ENCODE measurements at regions not wholly inside any gene's neighbourhood (a gene's known extent, or its start where the extent isn't known, plus 50 kb on each side); places are given as distances from the start of the nearest gene placed in this dataset.

DNA sequence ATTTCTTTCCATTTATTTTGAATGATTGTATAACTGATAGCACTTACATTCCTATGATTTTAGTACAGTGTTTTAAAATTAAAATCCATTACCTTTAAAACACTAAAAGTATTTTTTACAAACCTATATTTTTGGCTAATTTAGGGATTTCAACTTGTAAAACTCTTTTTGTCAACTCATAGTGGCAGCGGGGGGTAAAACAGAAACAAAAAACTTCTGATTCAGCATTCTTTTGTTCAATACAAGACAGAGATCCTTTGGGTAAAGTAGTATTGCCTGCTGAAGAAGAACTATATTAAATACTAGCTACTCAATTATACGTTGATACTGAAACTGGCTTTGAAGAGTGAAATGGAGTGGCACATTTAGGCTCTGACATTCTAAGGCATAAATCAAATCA is 437.4 kb upstream of the CDH19 start:
- H3K4me1 ChIP-seq (ENCODE audit: control insufficient read depth, insufficient read depth, low read length), result peaks cover 10% of the 10 kb centered on the region
- H3K9ac ChIP-seq (ENCODE audit: low read depth, low read length), result no peak overlapping the region
- no peaks in the 10 kb centered on the region for H3K27me3 ChIP-seq (ENCODE audit: control insufficient read depth, insufficient read depth, low read length)
- no peak overlapping the region for H3K4me3 ChIP-seq (ENCODE audit: low read depth, low read length)
- H3K36me3 ChIP-seq (ENCODE audit: control insufficient read depth, insufficient read depth, low read length), result no peaks in the 10 kb centered on the region
- H3K27ac ChIP-seq (ENCODE audit: low read depth, low read length), result no peak overlapping the region
- no peaks in the 10 kb centered on the region for H3K9me3 ChIP-seq (ENCODE audit: control insufficient read depth, insufficient read depth, low read length)

DNA sequence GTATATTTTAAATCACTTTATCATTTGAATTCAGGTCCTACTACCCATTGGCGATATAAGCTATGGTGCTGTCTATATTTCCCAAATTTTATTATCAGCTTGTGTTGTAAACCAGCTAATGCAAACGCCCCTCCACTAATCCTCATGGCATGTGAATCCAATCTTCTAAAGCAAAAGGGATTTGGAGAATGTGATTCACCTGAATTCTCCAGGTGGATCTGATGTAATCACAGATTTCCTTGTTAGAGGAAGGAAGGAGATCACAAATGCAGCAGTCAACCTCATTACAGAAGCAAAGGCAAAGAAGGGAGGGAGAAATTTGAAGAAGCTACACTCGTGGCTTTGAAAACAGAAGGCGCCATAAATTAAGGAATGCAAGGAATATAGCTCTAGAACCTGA is 431.1 kb upstream of the CDH19 start:
- Histone ChIP-seq H3K27me3 (ENCODE audit: control insufficient read depth, insufficient read depth, low read length) (no peaks in the 10 kb centered on the region), H3K9ac (ENCODE audit: low read depth, low read length) (no peak overlapping the region; the same call in 1 of the 2 replicates), H3K4me1 (ENCODE audit: control insufficient read depth, insufficient read depth, low read length) (peaks cover 6% of the 10 kb centered on the region; the same call in 1 of the 2 replicates)

DNA sequence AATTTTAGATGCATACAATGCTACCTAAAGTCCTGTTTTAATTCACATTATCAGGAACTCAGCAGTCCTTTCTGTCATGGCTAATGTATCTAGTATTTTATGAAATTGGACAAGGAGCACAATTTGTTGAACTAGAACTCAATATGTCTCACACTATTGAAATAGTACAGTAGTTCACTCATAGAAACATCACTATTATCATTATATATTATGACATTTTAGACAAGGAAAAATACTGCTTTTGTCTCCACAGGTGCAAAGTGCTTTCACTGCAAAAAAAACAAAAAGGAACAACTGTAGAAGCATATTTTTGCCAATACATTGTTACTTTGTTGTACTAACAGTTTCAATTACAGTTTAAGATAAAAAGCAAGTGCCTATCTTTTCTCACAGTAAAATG is 419.2 kb upstream of the CDH19 start:
- Histone ChIP-seq H3K27me3 (ENCODE audit: control insufficient read depth, insufficient read depth, low read length) (no peaks in the 10 kb centered on the region), H3K4me3 (ENCODE audit: low read depth, low read length) (no peak overlapping the region), H3K9ac (ENCODE audit: low read depth, low read length) (no peak overlapping the region), H3K9me3 (ENCODE audit: control insufficient read depth, insufficient read depth, low read length) (no peaks in the 10 kb centered on the region), H3K36me3 (ENCODE audit: control insufficient read depth, insufficient read depth, low read length) (no peaks in the 10 kb centered on the region), H3K27ac (ENCODE audit: low read depth, low read length) (no peak overlapping the region), H3K4me1 (ENCODE audit: control insufficient read depth, insufficient read depth, low read length) (peaks cover 7% of the 10 kb centered on the region)

More for the DNA sequence above, 431.1 kb upstream of the CDH19 start:
- Histone ChIP-seq H3K4me3 (ENCODE audit: low read depth, low read length) (no peak overlapping the region), H3K27ac (ENCODE audit: low read depth, low read length) (no peak overlapping the region), H3K9me3 (ENCODE audit: control insufficient read depth, insufficient read depth, low read length) (no peaks in the 10 kb centered on the region), H3K36me3 (ENCODE audit: control insufficient read depth, insufficient read depth, low read length) (no peaks in the 10 kb centered on the region)

DNA sequence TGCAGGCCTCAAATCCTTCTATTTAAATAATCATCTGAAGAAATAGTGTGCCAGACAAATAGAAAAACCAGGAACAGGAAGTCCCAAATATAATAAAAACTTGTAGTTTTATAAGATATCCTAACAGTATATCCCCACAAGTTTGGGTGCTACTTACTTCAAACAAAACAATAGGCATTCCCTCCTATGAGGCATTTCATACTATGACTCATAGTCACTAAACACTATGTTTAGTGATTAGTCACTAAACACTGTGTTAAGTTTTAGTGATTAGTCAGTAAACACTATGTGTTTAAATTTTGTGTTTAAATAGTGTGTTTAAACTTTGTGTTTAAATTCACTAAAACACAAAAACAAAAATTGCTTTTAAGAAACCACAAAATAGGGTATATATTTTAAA is 407.0 kb upstream of the CDH19 start:
- Histone ChIP-seq H3K9ac (ENCODE audit: low read depth, low read length) (no peak overlapping the region), H3K9me3 (ENCODE audit: control insufficient read depth, insufficient read depth, low read length) (no peaks in the 10 kb centered on the region), H3K27me3 (ENCODE audit: control insufficient read depth, insufficient read depth, low read length) (no peaks in the 10 kb centered on the region), H3K27ac (ENCODE audit: low read depth, low read length) (no peak overlapping the region), H3K4me1 (ENCODE audit: control insufficient read depth, insufficient read depth, low read length) (no peaks in the 10 kb centered on the region), H3K36me3 (ENCODE audit: control insufficient read depth, insufficient read depth, low read length) (no peaks in the 10 kb centered on the region), H3K4me3 (ENCODE audit: low read depth, low read length) (no peak overlapping the region)

DNA sequence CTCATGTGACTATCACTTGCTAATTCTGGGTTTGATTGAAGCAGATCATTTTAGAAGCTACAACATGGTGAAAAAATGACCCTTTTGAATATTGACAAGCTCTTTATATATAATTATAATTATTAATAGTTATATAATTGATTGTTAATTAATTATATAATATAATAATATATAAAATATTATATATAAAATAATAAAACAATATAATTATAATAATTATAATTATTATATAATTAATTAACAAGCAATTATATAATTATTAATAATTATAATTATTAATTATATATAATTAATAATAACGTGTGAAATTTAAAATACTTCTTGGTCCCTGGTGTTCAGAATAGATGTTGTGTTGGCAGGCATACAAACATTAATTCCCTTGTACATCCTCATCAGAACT is 404.1 kb upstream of the CDH19 start:
- H3K27me3 ChIP-seq (ENCODE audit: control insufficient read depth, insufficient read depth, low read length), result no peaks in the 10 kb centered on the region
- no peaks in the 10 kb centered on the region for H3K9me3 ChIP-seq (ENCODE audit: control insufficient read depth, insufficient read depth, low read length)
- no peak overlapping the region for H3K9ac ChIP-seq (ENCODE audit: low read depth, low read length)
- H3K4me1 ChIP-seq (ENCODE audit: control insufficient read depth, insufficient read depth, low read length), result no peaks in the 10 kb centered on the region
- H3K27ac ChIP-seq (ENCODE audit: low read depth, low read length), result no peak overlapping the region
- H3K36me3 ChIP-seq (ENCODE audit: control insufficient read depth, insufficient read depth, low read length), result no peaks in the 10 kb centered on the region
- H3K4me3 ChIP-seq (ENCODE audit: low read depth, low read length), result no peak overlapping the region

DNA sequence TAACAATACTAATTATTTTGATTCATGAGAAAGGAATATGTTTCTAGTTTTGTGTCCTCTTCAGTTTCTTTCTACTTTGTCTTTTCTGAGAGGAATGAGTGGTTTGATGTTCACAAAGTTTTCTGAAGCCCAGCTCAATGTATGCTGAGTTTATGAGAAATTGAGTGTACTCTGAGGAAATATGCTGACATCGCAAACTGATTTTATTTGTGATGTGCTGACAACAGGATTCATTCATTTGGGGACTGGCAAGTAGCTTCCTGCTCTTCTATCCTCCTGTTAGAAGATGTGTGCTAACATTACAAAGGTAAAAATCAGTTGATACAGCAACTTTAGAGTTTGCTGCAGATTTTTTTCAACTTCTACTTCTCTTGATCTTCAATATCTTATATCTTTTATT is 403.2 kb upstream of the CDH19 start:
- no peak overlapping the region for H3K4me3 ChIP-seq (ENCODE audit: low read depth, low read length)
- no peaks in the 10 kb centered on the region for H3K27me3 ChIP-seq (ENCODE audit: control insufficient read depth, insufficient read depth, low read length)
- H3K27ac ChIP-seq (ENCODE audit: low read depth, low read length), result no peak overlapping the region
- H3K36me3 ChIP-seq (ENCODE audit: control insufficient read depth, insufficient read depth, low read length), result no peaks in the 10 kb centered on the region
- H3K4me1 ChIP-seq (ENCODE audit: control insufficient read depth, insufficient read depth, low read length), result no peaks in the 10 kb centered on the region
- H3K9me3 ChIP-seq (ENCODE audit: control insufficient read depth, insufficient read depth, low read length), result no peaks in the 10 kb centered on the region
- no peak overlapping the region for H3K9ac ChIP-seq (ENCODE audit: low read depth, low read length)

DNA sequence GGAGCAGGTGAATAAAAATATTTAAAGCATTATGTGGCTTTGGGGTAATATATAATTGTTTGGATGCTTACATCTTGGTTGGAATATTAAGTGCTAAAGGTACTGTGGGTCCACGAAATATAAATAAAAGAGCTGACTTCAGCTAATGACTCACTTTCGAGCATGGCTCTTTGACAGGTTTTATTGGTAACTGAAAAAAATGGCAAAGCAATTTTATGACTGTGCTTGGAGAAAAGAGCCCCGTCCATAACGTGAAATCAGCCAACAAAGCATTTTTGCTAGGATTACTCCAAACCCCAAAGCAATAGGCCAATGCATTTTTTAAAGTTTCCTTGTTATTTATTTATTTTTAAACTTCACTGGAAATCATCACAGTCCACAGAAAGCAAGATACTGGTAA is 397.2 kb upstream of the CDH19 start:
- H3K9me3 ChIP-seq (ENCODE audit: control insufficient read depth, insufficient read depth, low read length), result no peaks in the 10 kb centered on the region
- no peaks in the 10 kb centered on the region for H3K4me1 ChIP-seq (ENCODE audit: control insufficient read depth, insufficient read depth, low read length)
- H3K36me3 ChIP-seq (ENCODE audit: control insufficient read depth, insufficient read depth, low read length), result no peaks in the 10 kb centered on the region
- no peak overlapping the region for H3K4me3 ChIP-seq (ENCODE audit: low read depth, low read length)
- H3K27ac ChIP-seq (ENCODE audit: low read depth, low read length), result no peak overlapping the region
- no peak overlapping the region for H3K9ac ChIP-seq (ENCODE audit: low read depth, low read length)
- H3K27me3 ChIP-seq (ENCODE audit: control insufficient read depth, insufficient read depth, low read length), result no peaks in the 10 kb centered on the region

DNA sequence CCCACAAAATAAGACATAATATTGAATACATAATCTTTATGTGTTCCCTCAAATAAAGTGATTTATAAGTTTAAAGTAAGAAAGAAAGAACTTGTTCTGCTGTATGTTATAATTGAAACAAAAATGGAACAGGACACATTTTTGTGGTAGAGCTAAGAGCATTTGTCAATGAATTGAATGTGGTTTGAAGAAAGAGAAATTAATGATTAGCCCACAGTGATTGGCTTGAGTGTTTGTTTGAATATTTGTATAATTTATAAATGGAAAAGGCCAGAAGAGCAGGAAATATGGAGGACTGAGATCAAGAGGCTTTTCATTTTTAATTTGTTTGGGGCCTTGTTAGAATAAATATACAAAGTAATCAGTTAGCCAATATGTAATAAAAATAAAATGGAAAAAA is 395.1 kb upstream of the CDH19 start:
- Histone ChIP-seq H3K27me3 (ENCODE audit: control insufficient read depth, insufficient read depth, low read length) (no peaks in the 10 kb centered on the region), H3K9ac (ENCODE audit: low read depth, low read length) (no peak overlapping the region)

DNA sequence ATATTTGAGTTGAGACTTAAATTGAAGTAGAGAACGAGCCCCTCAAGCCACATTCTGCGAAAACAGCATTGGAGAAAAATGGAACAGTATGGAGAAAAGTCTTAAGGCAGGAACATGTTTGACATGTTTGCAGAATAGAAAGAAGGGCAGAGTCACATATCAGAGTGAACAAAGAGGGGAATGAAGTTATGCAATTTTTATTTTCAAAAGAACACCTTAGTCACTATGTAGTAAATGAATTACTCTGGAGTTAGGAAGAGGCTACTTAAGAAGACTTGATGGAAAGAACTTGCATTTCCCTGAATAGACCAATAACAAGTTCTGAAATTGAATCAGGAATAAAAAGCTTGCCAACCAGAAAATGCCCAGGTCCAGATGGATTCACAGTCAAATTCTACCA is 391.4 kb upstream of the CDH19 start:
- H3K9ac ChIP-seq (ENCODE audit: low read depth, low read length), result no peak overlapping the region
- H3K9me3 ChIP-seq (ENCODE audit: control insufficient read depth, insufficient read depth, low read length), result no peaks in the 10 kb centered on the region
- no peaks in the 10 kb centered on the region for H3K36me3 ChIP-seq (ENCODE audit: control insufficient read depth, insufficient read depth, low read length)
- H3K27ac ChIP-seq (ENCODE audit: low read depth, low read length), result no peak overlapping the region
- H3K4me3 ChIP-seq (ENCODE audit: low read depth, low read length), result no peak overlapping the region
- 0 out of 2 replicates have a peak, but pooled peaks cover 3% of the 10 kb centered on the region for H3K4me1 ChIP-seq (ENCODE audit: control insufficient read depth, insufficient read depth, low read length)
- no peaks in the 10 kb centered on the region for H3K27me3 ChIP-seq (ENCODE audit: control insufficient read depth, insufficient read depth, low read length)

More for the DNA sequence above, 395.1 kb upstream of the CDH19 start:
- no peaks in the 10 kb centered on the region for H3K9me3 ChIP-seq (ENCODE audit: control insufficient read depth, insufficient read depth, low read length)
- no peaks in the 10 kb centered on the region for H3K4me1 ChIP-seq (ENCODE audit: control insufficient read depth, insufficient read depth, low read length)
- no peak overlapping the region for H3K27ac ChIP-seq (ENCODE audit: low read depth, low read length)
- H3K4me3 ChIP-seq (ENCODE audit: low read depth, low read length), result no peak overlapping the region
- no peaks in the 10 kb centered on the region for H3K36me3 ChIP-seq (ENCODE audit: control insufficient read depth, insufficient read depth, low read length)

DNA sequence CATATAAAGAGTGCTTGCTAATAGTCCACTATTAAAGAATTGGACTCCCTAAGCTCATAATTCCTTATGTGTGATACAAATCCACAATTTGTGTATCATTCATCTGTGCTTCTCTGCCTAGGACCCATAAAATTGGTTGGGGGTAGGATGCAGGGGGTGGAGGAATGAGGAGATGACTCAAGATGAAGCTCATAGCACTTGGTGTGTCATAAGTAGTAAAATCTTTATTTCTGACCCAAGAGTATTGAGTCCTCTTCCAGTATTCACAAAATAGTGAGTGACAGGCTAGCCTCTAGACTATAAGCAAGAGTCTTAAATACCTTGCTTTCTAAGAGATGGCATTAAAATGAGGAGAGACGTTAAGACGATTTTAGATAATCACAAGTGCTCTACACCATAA is 390.9 kb upstream of the CDH19 start:
- Histone ChIP-seq H3K4me1 (ENCODE audit: control insufficient read depth, insufficient read depth, low read length) (0 out of 2 replicates have a peak, but pooled peaks cover 3% of the 10 kb centered on the region), H3K4me3 (ENCODE audit: low read depth, low read length) (no peak overlapping the region), H3K27ac (ENCODE audit: low read depth, low read length) (no peak overlapping the region), H3K27me3 (ENCODE audit: control insufficient read depth, insufficient read depth, low read length) (no peaks in the 10 kb centered on the region), H3K36me3 (ENCODE audit: control insufficient read depth, insufficient read depth, low read length) (no peaks in the 10 kb centered on the region), H3K9ac (ENCODE audit: low read depth, low read length) (no peak overlapping the region), H3K9me3 (ENCODE audit: control insufficient read depth, insufficient read depth, low read length) (no peaks in the 10 kb centered on the region)

DNA sequence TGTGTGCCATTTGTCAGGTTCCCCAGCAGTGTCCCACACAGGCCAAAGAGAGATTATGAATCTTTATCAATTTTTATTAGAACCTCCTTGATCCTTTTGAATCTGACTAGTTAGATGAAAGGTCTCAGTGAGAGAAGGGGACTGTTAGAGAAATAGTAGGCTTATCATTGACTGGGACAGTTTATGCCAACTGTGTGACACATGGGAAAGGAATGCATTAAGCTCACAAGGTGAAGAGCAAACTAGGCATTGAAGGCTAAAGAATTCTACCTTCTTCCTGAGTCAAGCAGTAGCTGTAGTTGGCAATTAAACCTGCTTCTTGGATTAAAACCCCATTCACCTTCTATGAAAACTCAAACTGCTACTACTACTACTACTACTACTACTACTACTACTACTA is 389.6 kb upstream of the CDH19 start:
- no peaks in the 10 kb centered on the region for H3K27me3 ChIP-seq (ENCODE audit: control insufficient read depth, insufficient read depth, low read length)

DNA sequence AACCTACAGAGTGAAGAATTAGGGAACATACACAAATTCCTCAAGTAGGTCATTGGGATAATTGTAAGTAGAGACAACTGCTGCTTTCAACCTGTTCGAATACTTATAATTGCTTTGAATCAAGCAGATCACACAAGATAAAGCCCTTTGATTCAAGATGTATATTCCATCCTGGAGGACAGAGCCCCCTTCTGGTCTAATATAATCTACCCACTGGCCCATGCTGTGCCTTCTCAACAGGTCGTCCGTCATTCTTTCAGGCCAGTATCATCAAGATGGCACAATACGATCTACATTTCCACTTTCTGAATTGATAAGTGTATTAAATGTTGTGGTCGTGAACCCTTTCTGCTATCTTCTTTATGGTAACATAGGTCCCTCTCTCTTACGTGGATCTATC is 387.0 kb upstream of the CDH19 start:
- H3K36me3 ChIP-seq (ENCODE audit: control insufficient read depth, insufficient read depth, low read length), result no peaks in the 10 kb centered on the region
- H3K27me3 ChIP-seq (ENCODE audit: control insufficient read depth, insufficient read depth, low read length), result no peaks in the 10 kb centered on the region
- no peak overlapping the region for H3K9ac ChIP-seq (ENCODE audit: low read depth, low read length)
- H3K27ac ChIP-seq (ENCODE audit: low read depth, low read length), result no peak overlapping the region
- no peak overlapping the region for H3K4me3 ChIP-seq (ENCODE audit: low read depth, low read length)
- no peaks in the 10 kb centered on the region for H3K9me3 ChIP-seq (ENCODE audit: control insufficient read depth, insufficient read depth, low read length)
- 0 out of 2 replicates have a peak, but pooled peaks cover 3% of the 10 kb centered on the region for H3K4me1 ChIP-seq (ENCODE audit: control insufficient read depth, insufficient read depth, low read length)

More for the DNA sequence above, 389.6 kb upstream of the CDH19 start:
- Histone ChIP-seq H3K9ac (ENCODE audit: low read depth, low read length) (no peak overlapping the region), H3K27ac (ENCODE audit: low read depth, low read length) (no peak overlapping the region), H3K4me1 (ENCODE audit: control insufficient read depth, insufficient read depth, low read length) (0 out of 2 replicates have a peak, but pooled peaks cover 3% of the 10 kb centered on the region), H3K4me3 (ENCODE audit: low read depth, low read length) (no peak overlapping the region), H3K36me3 (ENCODE audit: control insufficient read depth, insufficient read depth, low read length) (no peaks in the 10 kb centered on the region), H3K9me3 (ENCODE audit: control insufficient read depth, insufficient read depth, low read length) (no peaks in the 10 kb centered on the region)
